ENCODE measurements at regions not wholly inside any gene's neighbourhood (a gene's known extent, or its start where the extent isn't known, plus 50 kb on each side); places are given as distances from the start of the nearest gene placed in this dataset.

- no peaks in the 10 kb centered on the region for H3K36me3 ChIP-seq (ENCODE audit: control insufficient read depth in 2 of 2, insufficient read depth in 2 of 2, low read length in 1 of 2)
- 24% methylated on average over 2 of the region's 2 CpGs for WGBS (ENCODE audit: insufficient coverage, insufficient replicate concordance, low lambda C conversion rate, missing lambda C conversion rate)
- H3K27ac ChIP-seq (ENCODE audit: control insufficient read depth, insufficient read depth): no peak overlapping the region
- POLR2A ChIA-PET: no interaction called here
- intact Hi-C loops (cut with micrococcal nuclease; ENCODE audit: unreplicated experiment) (no loop called here), in situ Hi-C loops (cut with MboI) (no loop called here)
- no peak overlapping the region for H3K9ac ChIP-seq (ENCODE audit: control insufficient read depth, insufficient read depth, low read length)
- BruUV-seq (replicated peaks): no TSS peak
- no peaks in the 10 kb centered on the region for H3K9me3 ChIP-seq (replicated peaks; ENCODE audit: control insufficient read depth, insufficient read depth, low read length)
- H3K4me1 ChIP-seq (ENCODE audit: control insufficient read depth, insufficient read depth, low read length): no peaks in the 10 kb centered on the region
- H4K20me1 ChIP-seq (ENCODE audit: control insufficient read depth, insufficient read depth): no peaks in the 10 kb centered on the region
- TF ChIP-seq CREM (IDR thresholded peaks at IDR 0.05; ENCODE audit: low read depth): no peak
- TF ChIP-seq E2F4 (IDR thresholded peaks at IDR 0.05; ENCODE audit: low read depth, low read length): no peak
- TF ChIP-seq USF2 (IDR thresholded peaks at IDR 0.05; ENCODE audit: borderline replicate concordance, low read depth, low read length): no peak
- no peak for TF ChIP-seq NRF1 (conservative IDR thresholded peaks at IDR 0.05; ENCODE audit: low read depth, low read length)
- no peak for TF ChIP-seq E4F1 (IDR thresholded peaks at IDR 0.05; ENCODE audit: borderline replicate concordance, partially characterized antibody)
- no peak for TF ChIP-seq YY1 (IDR thresholded peaks at IDR 0.05; ENCODE audit: low read depth, low read length)
- TF ChIP-seq IKZF1 (conservative IDR thresholded peaks at IDR 0.05): no peak
- TF ChIP-seq HCFC1 (IDR thresholded peaks at IDR 0.05; ENCODE audit: low read length): no peak
- no peak for TF ChIP-seq BHLHE40 (IDR thresholded peaks at IDR 0.05; ENCODE audit: borderline replicate concordance in 1 of 2, low read depth in 2 of 2, low read length in 1 of 2)
- TF ChIP-seq NFYA (IDR thresholded peaks at IDR 0.05; ENCODE audit: borderline replicate concordance, low read depth, low read length): no peak
- no peak for TF ChIP-seq DPF2 (IDR thresholded peaks at IDR 0.05)
- TF ChIP-seq EZH2 (IDR thresholded peaks at IDR 0.05; ENCODE audit: borderline replicate concordance, control insufficient read depth, low read depth, low read length): no peak
- TF ChIP-seq NBN (IDR thresholded peaks at IDR 0.05): no peak
- no peak for TF ChIP-seq IRF3 (IDR thresholded peaks at IDR 0.05)
- H3K4me3 ChIP-seq: no peak overlapping the region
- FAIRE-seq (no peak), ATAC-seq (peak; percentile 64), DNase-seq (ENCODE audit: low read depth, low spot score) (no peak)
- CTCF ChIA-PET: no interaction called here
- H2AFZ ChIP-seq (ENCODE audit: control insufficient read depth, low read depth, low read length): no peak overlapping the region
- H3K79me2 ChIP-seq (ENCODE audit: control insufficient read depth, insufficient read depth, low read length): no peaks in the 10 kb centered on the region
- SMC1A ChIA-PET (ENCODE audit: uncharacterized antibody, unreplicated experiment): interaction anchor here (1.0 to 1.1 kb wide), 2 partner anchors 9 to 77 kb away, joined by 3 read pairs; no protein-coding TSS in a partner anchor
- H3K4me2 ChIP-seq (ENCODE audit: control insufficient read depth, insufficient read depth): no peak overlapping the region
- RAD21 ChIA-PET (ENCODE audit: unreplicated experiment): no interaction called here
- H3K27me3 ChIP-seq (replicated peaks in 1 of 2; ENCODE audit: control insufficient read depth in 2 of 2, insufficient read depth in 2 of 2, low read length in 1 of 2): no peaks in the 10 kb centered on the region
These were observed 496.1 kb upstream of the SLC39A10 start for GRCh38 chr2:195160963-195161362.

Data from GM12878 (cell line).